ENCODE measurements at regions not wholly inside any gene's neighbourhood (a gene's known extent, or its start where the extent isn't known, plus 50 kb on each side); places are given as distances from the start of the nearest gene placed in this dataset.

GRCh38 chr5:158392753-158393152 lies 533.8 kb upstream of the CLINT1 start:
- H3K9me3 ChIP-seq = no peaks in the 10 kb centered on the region
- TF ChIP-seq POLR2A (IDR thresholded peaks at IDR 0.05) = no peak
- DNase-seq = no peak
- no peaks in the 10 kb centered on the region for H3K27me3 ChIP-seq
- H3K4me3 ChIP-seq = no peak overlapping the region
- no peaks in the 10 kb centered on the region for H3K36me3 ChIP-seq
- H3K4me1 ChIP-seq = no peaks in the 10 kb centered on the region
- H3K27ac ChIP-seq = no peak overlapping the region

GRCh38 chr5:158390577-158390976 lies 531.6 kb upstream of the CLINT1 start:
- no peaks in the 10 kb centered on the region for H3K9me3 ChIP-seq
- TF ChIP-seq POLR2A (IDR thresholded peaks at IDR 0.05) (no peak), CTCF (IDR thresholded peaks at IDR 0.05) (no peak)
- no peak for DNase-seq
- H3K4me3 ChIP-seq = no peak overlapping the region
- no peak overlapping the region for H3K27ac ChIP-seq
- H3K27me3 ChIP-seq = no peaks in the 10 kb centered on the region
- H3K4me1 ChIP-seq = no peaks in the 10 kb centered on the region
- H3K36me3 ChIP-seq = no peaks in the 10 kb centered on the region

DNA sequence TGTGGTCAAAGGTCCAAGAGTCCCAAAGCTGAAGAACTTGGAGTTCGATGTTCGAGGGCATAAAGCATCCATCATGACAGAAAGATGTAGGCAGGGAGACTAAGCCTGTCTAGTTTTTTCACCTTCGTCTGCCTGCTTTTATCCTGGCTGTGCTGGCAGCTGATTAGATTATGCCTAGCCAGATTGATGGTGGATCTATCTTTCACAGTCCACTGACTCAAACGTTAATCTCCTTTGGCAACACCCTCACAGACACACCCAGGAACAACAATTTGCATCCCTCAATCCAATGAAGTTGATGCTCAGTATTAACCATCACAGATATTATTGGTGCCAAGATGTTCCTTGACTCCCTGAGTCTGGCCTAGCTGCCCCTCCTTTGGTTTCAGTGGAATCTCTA lies 530.8 kb upstream of the CLINT1 start:
- TF ChIP-seq CTCF (IDR thresholded peaks at IDR 0.05) = no peak
- TF ChIP-seq POLR2A (IDR thresholded peaks at IDR 0.05) = no peak
- H3K4me3 ChIP-seq = no peak overlapping the region

DNA sequence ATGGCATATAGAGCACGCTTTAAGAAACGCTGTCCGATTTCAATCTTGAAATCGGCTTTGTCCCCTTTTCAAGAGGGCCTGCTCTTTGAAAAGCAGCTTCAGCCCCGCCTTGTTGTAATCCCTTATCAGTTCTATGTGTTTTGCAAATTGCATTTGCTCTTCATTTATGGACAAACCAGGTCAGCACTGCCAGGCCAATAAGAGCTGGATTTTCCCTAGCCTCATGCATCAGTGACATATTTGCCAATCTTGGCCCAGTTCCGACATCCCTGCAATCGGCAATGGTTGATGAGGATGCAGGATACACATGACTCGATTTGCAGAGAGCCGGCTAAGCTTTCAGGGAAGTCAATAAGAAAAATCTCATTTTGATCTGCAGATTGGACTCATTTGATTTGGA lies 529.1 kb upstream of the CLINT1 start:
- Histone ChIP-seq H3K27ac (no peak overlapping the region), H3K36me3 (no peaks in the 10 kb centered on the region), H3K4me3 (no peak overlapping the region), H3K27me3 (no peaks in the 10 kb centered on the region), H3K9me3 (peaks cover 0 to 2% (median 0%) of the 10 kb centered on the region in 4 donors), H3K4me1 (no peaks in the 10 kb centered on the region)
- no peak for TF ChIP-seq POLR2A (IDR thresholded peaks at IDR 0.05)
- no peak for TF ChIP-seq CTCF (IDR thresholded peaks at IDR 0.05)
- no peak for DNase-seq

More for the DNA sequence above, 530.8 kb upstream of the CLINT1 start:
- H3K36me3 ChIP-seq = no peaks in the 10 kb centered on the region
- DNase-seq = no peak
- H3K27ac ChIP-seq = no peak overlapping the region
- no peaks in the 10 kb centered on the region for H3K4me1 ChIP-seq
- peaks cover 0 to 2% (median 0%) of the 10 kb centered on the region in 4 donors for H3K9me3 ChIP-seq
- no peaks in the 10 kb centered on the region for H3K27me3 ChIP-seq

- DNase-seq = no peak
- Histone ChIP-seq H3K27me3 (no peaks in the 10 kb centered on the region), H3K36me3 (no peaks in the 10 kb centered on the region), H3K4me1 (no peaks in the 10 kb centered on the region), H3K4me3 (no peak overlapping the region), H3K9me3 (peaks cover 0 to 2% (median 0%) of the 10 kb centered on the region in 4 donors), H3K27ac (no peak overlapping the region)
- TF ChIP-seq POLR2A (IDR thresholded peaks at IDR 0.05) (no peak), CTCF (IDR thresholded peaks at IDR 0.05) (no peak)
These were observed 528.6 kb upstream of the CLINT1 start for GRCh38 chr5:158387499-158387898.

DNA sequence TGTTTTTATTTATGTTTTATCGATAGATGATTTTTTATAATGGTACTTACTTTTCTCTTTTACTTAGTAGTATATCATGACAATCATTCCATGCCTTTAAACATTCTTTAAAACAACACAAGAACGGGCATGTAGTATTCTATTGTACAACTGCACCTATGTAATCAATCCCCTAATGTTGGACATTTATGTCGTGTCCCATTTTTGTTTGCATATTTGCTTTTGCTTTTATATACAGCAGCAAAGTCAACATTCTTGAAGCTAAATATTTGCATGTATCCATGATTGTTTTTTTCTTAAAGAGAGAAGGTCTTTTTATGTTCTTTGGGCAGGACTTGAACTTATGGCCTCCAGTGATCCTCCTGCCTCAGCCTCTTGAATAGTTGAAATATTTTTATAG lies 527.0 kb upstream of the CLINT1 start:
- Histone ChIP-seq H3K4me3 (no peak overlapping the region), H3K9me3 (peaks cover 0 to 2% (median 0%) of the 10 kb centered on the region in 4 donors), H3K27me3 (no peaks in the 10 kb centered on the region), H3K4me1 (no peaks in the 10 kb centered on the region), H3K27ac (no peak overlapping the region), H3K36me3 (no peaks in the 10 kb centered on the region)
- TF ChIP-seq POLR2A (IDR thresholded peaks at IDR 0.05) (no peak), CTCF (IDR thresholded peaks at IDR 0.05) (no peak)
- no peak for DNase-seq

Measured in Peyer's patch (tissue), 4 donors.